GM19467 (cell line): ENCODE measurements at regions not wholly inside any gene's neighbourhood (a gene's known extent, or its start where the extent isn't known, plus 50 kb on each side); places are given as distances from the start of the nearest gene placed in this dataset.

Source experiments
- ATAC-seq: cut with Tn5 transposase; IDR thresholded peaks from one replicate; pipeline ENCODE4 v1.9.1; 2021; ENCODE audit warnings: mild to moderate bottlenecking, moderate library complexity; ENCODE audit not compliant: unreplicated experiment

- ATAC-seq, result no peak
These were observed 404.2 kb downstream of the MID1IP1 start for GRCh38 chrX:39205467-39205866.

DNA sequence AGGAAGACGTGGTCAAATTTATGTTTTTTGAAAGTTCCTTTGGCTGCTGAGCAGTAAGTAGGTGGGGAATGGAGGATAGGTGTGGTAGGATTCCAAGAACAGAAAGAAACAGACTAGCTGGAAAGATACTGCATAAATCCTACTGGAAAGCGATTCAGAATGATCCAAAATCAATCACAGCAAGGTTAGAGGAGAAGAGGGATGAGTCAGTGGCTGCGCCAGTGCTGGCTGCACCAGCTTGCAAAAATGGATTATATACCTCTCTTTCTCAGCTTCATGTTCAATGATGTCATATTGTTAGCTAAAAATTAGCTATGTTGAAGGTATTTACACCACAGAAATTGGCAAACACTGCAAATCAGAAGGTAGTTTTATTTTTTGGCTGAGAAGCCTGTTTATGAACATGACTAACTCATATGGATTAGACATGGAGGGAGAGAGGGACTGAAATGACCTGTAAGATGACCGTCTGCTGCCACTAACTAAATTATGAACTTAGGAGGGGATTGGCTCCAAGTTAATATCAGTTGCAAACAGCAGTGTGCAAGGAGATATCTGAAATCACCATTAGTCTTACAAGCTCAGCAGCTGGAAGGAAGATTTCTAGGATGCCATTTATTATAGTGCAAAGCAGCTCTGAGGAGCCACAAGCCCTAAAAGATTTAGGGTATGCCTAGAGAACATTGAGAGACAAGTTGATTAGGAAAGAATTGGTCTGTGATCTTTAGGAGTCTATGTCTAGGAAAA lies 405.3 kb downstream of the MID1IP1 start:
- ATAC-seq, result no peak

DNA sequence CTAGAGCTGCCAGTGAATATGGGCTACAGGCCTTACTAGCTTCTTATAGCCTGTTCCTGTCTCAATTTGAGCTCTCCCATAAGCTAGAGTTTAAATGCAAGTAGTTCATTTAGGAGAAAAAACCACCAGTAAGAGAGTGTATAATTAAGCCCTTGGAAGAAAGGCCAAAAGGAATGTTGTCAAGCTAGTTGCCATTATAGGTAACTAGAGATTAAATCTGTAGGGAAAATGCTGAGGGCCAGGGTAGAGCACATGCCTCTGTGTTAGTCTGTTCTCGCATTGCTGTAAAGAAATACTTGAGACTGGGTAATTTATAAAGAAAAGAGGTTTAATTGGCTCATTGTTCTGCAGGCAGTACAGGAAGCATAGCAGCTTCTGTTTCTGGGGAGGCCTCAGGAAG lies 410.2 kb downstream of the MID1IP1 start:
- ATAC-seq, result no peak

DNA sequence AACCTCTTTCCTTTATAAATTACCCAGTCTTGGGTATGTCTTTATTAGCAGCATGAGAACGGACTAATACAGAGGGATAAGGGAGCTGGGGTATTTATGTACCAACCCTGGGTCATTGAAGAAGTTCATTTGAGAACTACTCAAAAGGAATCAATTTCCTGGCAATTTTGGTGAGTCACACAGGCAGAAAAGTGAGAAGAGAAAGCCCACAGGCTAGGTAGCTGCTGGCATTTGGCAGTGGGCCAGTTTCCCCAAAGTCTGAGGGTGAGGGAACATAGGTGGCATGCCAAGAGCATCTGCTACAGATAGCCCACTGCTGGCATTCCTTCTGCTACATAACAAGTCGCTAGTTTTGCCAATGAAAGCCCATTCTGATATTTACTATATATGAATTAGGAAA lies 411.2 kb downstream of the MID1IP1 start:
- no peak for ATAC-seq

- no peak for ATAC-seq
These were observed 413.3 kb downstream of the MID1IP1 start for GRCh38 chrX:39214387-39215126.

- ATAC-seq, result no peak
These were observed 419.7 kb downstream of the MID1IP1 start for GRCh38 chrX:39220952-39221351.

DNA sequence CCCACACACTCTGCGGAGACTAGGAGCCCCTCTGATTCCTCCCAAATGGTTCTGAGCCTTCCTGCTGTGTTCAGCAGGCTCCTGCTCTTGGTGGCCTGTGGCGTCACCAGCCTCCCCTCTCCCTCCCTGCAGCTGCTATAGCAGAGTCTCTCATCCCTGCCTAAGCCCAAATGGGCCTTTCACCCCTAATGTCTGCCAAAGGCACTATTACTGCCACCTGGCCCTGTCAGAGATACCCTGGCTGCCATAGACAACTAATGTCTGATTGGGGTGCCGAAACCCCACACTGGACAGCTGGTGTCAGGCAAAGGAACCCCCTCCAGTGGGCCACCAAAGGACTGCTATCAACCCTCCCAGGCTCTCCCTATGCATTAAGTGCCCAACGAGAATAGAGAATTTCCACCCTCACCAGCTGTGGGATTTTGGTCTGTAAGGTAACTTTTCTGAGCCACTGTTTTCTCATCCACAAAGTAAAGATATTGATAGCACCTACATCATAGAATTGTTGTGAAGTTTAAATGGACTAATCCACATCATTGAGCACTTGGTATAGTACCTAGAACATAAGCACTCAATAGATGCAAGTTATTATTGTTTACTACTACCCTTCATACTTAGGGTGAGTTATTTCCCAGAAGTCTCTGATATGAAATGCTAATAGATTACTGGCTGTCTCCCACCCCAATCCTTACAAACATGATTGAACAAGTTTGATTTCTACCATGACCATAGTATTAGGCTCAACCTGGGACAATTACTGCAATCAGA lies 421.3 kb downstream of the MID1IP1 start:
- ATAC-seq, result no peak

GRCh38 chrX:39226251-39226650 lies 425.0 kb downstream of the MID1IP1 start:
- no peak for ATAC-seq

DNA sequence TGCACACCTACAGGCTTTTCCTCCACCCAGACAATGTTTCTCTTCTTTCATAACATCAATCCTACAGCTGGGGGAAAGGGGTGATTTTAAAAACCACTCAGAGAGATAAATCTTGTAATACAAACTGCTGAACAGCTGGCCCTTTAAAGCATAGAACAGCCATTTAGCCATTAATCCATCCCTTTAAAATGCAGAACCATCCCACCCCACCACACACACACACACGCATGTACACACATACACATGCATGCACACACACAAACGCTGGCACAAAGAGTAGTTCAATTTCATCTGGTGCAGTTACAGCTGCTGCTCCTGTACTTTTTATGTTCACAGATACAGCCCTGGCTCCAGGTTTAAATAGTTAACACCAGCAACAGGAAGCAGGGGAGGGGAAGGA lies 426.1 kb downstream of the MID1IP1 start:
- no peak for ATAC-seq

- no peak for ATAC-seq
These were observed 436.7 kb downstream of the MID1IP1 start for GRCh38 chrX:39238006-39238405.

DNA sequence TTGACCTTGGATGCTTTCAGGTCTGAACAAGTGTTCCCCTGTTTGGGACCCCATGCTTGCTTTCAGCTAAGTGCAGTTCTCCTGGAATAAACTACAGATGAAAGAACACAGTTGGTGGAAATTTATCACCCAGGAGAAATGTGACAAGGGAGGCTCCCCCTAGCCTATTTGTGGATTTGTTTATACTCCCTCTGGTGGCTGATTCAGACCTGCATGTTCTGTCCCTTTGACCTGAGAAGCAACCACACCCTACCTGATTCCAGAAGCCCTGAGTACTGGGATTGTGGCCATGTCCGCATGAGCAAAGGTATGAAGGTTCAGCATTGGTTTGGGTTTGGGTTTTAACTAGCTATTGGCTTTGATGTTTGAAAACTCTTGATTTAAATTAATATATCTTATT lies 440.9 kb downstream of the MID1IP1 start:
- peak; percentile 53 for ATAC-seq

DNA sequence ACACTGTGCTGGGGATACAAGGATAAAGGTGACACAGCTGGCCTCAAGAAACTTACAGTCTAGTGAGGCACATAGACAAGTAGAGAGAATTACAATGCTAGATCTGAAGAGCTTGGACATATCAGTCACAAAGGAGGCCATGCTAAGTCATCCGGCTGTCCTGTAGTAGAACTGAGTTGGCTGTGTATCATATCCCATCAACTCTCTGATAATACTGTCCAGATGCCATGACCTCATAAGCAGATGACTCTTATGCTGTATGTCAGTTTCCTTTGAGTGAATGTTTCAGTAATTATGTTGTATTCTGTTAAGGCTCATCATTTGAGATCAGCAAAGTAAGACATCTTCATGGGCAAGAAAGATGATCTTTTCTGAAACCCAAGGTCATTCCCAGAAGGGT lies 442.9 kb downstream of the MID1IP1 start:
- no peak for ATAC-seq

GRCh38 chrX:39245024-39245423 lies 443.8 kb downstream of the MID1IP1 start:
- no peak for ATAC-seq

DNA sequence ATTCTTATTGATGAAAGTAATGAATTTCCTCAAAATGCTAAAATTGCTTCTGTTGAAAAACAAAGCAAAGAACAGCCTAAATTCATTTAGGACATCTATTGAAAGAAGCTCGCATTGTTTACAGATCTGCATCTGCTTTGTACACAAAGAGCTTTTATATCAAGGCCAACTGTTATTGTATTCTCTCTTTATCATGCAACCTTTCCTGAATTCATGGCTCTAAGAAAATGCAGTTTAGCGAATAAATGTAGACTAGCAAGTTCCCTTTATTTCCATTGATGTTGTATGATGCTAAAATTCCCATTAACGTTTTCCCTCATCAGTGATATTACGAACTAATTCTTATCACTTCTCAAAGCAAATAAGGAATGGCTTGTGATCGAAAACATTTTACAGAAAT lies 446.3 kb downstream of the MID1IP1 start:
- ATAC-seq, result no peak

DNA sequence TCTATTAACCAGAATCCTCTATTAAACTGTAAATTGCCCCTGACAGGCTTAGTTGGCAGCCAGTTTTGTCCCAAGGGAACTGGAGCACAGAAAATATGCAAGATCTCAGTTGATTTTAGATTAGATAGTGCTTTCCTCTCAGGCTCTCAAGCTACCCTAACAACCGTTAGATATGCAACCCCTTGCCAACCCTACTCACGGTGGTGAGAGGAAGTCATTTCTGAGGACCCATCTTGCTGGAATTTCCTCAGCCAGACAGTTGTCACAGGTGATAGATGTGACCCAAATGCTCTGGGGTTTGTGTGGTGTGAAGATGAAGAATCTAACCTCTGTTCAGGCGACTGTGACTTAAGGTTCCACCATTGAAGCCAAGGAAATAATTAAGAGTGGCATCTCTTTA lies 447.1 kb downstream of the MID1IP1 start:
- ATAC-seq, result no peak

DNA sequence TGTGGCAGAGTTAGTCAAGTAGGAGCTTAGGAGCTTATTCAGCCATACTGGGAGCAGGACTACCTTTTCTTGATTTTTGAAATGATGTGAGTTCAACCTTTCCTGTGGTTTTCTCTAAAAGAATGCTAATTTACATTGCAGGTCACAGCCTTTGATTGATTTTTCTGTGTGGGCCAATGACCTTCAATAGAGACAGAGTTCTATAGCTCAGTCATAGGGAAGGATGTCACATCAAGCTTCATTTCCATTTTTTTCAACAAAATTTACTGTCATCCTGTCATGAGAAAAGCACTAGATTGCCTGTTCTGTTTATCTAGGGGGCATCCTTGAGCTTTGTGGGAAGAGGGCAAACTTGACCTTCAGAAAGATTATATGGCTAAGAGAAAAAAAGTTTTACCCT lies 448.7 kb downstream of the MID1IP1 start:
- no peak for ATAC-seq

GRCh38 chrX:39251995-39252394 lies 450.7 kb downstream of the MID1IP1 start:
- no peak for ATAC-seq

DNA sequence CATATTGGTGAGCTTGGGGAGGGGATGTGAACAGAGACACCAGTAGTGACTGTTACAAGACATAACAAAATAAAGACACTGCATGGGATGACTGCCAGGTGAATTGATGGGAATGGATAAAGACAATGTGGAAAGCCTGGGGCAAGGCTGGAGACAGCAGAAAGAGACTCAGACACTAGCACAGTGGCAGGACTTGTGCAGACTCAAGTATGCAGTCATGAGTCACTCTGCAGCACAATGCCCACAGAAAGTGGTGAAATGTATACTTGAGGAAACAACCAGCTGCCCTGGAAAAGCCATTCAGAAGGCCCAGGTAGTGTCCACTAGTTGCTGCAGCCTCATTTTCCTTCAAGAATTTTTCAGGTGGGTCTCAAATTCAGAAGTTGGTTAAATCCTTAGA lies 452.3 kb downstream of the MID1IP1 start:
- ATAC-seq, result no peak

DNA sequence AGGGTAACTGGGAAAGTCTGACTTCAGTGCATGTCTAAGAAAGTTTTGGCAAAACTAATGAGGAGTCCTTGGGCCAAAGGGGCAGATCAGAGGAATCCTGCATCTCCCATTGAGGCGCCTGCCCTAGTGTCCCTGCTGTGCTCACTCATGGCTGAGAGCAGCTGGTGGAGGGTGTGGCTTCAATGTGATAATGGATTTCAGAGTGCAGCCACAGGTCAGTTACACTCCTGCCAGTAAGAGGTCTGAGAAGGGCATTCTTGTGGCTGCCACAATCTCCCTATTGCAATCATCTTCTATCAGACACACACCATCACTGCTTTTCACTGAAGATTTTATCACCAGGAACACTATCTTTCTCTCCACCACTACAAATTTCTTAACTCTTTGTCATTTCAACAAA lies 457.1 kb downstream of the MID1IP1 start:
- ATAC-seq, result no peak

- no peak for ATAC-seq
These were observed 459.7 kb downstream of the MID1IP1 start for GRCh38 chrX:39260965-39261364.

DNA sequence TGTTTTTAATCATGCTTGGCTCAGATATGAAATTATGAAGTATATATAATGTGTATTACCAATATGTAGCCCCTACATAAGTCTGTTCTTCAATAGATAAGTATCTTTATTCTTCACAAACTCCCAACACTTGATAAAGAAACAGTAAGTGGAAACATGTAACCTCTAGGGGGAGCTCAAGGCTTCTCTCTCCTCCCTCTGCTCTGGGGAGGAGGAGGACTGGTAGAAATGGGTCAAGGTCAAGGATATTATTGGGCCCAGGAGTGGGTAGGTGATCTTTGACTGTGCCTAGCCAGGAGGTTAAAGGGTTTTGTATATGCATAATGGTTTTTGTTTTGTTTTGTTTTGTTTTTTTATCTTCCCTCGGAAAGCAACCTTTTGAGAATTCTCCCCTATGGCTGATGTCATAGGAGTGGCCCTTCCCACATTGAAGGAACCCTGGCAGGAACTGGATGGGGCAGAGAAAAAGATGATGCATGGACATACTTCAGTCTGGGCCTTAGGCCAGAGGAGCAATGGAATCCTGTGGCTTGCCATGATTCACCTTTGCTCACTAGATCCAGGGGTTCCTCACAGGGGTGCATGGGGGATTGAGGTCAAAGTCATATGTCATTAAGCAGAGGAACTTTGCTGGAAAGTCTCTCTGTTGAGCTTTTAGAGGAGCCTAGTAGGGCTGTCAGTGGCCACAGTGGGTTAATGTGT lies 460.3 kb downstream of the MID1IP1 start:
- ATAC-seq, result no peak
